Left kidney (tissue), 1 donor: ENCODE measurements at regions not wholly inside any gene's neighbourhood (a gene's known extent, or its start where the extent isn't known, plus 50 kb on each side); places are given as distances from the start of the nearest gene placed in this dataset.

Source experiments
- DNase-seq: peaks from one replicate; pipeline ENCODE4 v3.0.0-alpha.2; 2013

- no peak for DNase-seq
Observed at GRCh38 chr12:78406828-78407227, 457.7 kb upstream of the SYT1 start.

GRCh38 chr12:78407722-78408121 lies 456.9 kb upstream of the SYT1 start:
- no peak for DNase-seq

GRCh38 chr12:78414071-78414470 lies 450.5 kb upstream of the SYT1 start:
- no peak for DNase-seq

- DNase-seq = no peak
Observed at GRCh38 chr12:78418919-78419318, 445.7 kb upstream of the SYT1 start.

- no peak for DNase-seq
Observed at GRCh38 chr12:78419513-78419912, 445.1 kb upstream of the SYT1 start.

GRCh38 chr12:78420991-78421390 lies 443.6 kb upstream of the SYT1 start:
- DNase-seq = no peak

GRCh38 chr12:78430551-78430950 lies 434.0 kb upstream of the SYT1 start:
- no peak for DNase-seq

- DNase-seq = no peak
Observed at GRCh38 chr12:78431931-78432330, 432.6 kb upstream of the SYT1 start.

GRCh38 chr12:78439666-78440065 lies 424.9 kb upstream of the SYT1 start:
- DNase-seq = no peak

GRCh38 chr12:78441737-78442453 lies 422.7 kb upstream of the SYT1 start:
- DNase-seq = no peak

GRCh38 chr12:78442454-78442801 lies 422.1 kb upstream of the SYT1 start:
- DNase-seq = no peak

GRCh38 chr12:78446555-78446954 lies 418.0 kb upstream of the SYT1 start:
- no peak for DNase-seq

GRCh38 chr12:78447373-78447772 lies 417.2 kb upstream of the SYT1 start:
- DNase-seq = no peak

GRCh38 chr12:78448692-78449091 lies 415.9 kb upstream of the SYT1 start:
- DNase-seq = no peak

- no peak for DNase-seq
Observed at GRCh38 chr12:78455991-78456390, 408.6 kb upstream of the SYT1 start.

- DNase-seq = no peak
Observed at GRCh38 chr12:78457938-78458337, 406.6 kb upstream of the SYT1 start.

GRCh38 chr12:78470354-78471195 lies 394.0 kb upstream of the SYT1 start:
- DNase-seq = peak; percentile 27

GRCh38 chr12:78473136-78473535 lies 391.4 kb upstream of the SYT1 start:
- DNase-seq = no peak

GRCh38 chr12:78473561-78473960 lies 391.0 kb upstream of the SYT1 start:
- no peak for DNase-seq

GRCh38 chr12:78483767-78484315 lies 380.7 kb upstream of the SYT1 start:
- no peak for DNase-seq

- DNase-seq = no peak
Observed at GRCh38 chr12:78489990-78490389, 374.6 kb upstream of the SYT1 start.

- no peak for DNase-seq
Observed at GRCh38 chr12:78490861-78491260, 373.7 kb upstream of the SYT1 start.

GRCh38 chr12:78494911-78495310 lies 369.7 kb upstream of the SYT1 start:
- no peak for DNase-seq
